Dendritic cell treated with granulocyte-macrophage colony-stimulating factor and Interleukin-4, amounts not matched to agents 40 ng/mL and 50 ng/mL, for 4 days (primary cell): ENCODE measurements at regions not wholly inside any gene's neighbourhood (a gene's known extent, or its start where the extent isn't known, plus 50 kb on each side); places are given as distances from the start of the nearest gene placed in this dataset.

ENCODE experiments used
- H3K27ac Mint-ChIP-seq: one replicate; pipeline ENCODE4 v1.8.0; 2022; ENCODE audit warnings: mild to moderate bottlenecking, mixed read lengths
- H3K27me3 Mint-ChIP-seq: one replicate; pipeline ENCODE4 v1.8.0; 2022; ENCODE audit warnings: mild to moderate bottlenecking, mixed read lengths
- H3K36me3 Mint-ChIP-seq: one replicate; pipeline ENCODE4 v1.8.0; 2022; ENCODE audit warnings: low read depth, mixed read lengths
- H3K4me1 Mint-ChIP-seq: one replicate; pipeline ENCODE4 v1.8.0; 2022; ENCODE audit warnings: low read depth, mixed read lengths
- H3K4me3 Mint-ChIP-seq: one replicate; pipeline ENCODE4 v1.8.0; 2022; ENCODE audit warnings: mild to moderate bottlenecking, moderate library complexity, mixed read lengths
- H3K9me3 Mint-ChIP-seq: one replicate; pipeline ENCODE4 v1.8.0; 2022; ENCODE audit warnings: mixed read lengths
- intact Hi-C: fragments of 100-400 bp; cut with micrococcal nuclease; formaldehyde crosslinking; loops from one replicate; pipeline ENCODE4 v1.15.0; 2022

- no peaks in the 10 kb centered on the region for H3K9me3 Mint-ChIP-seq
- H3K36me3 Mint-ChIP-seq, result no peaks in the 10 kb centered on the region
- H3K27ac Mint-ChIP-seq, result no peak overlapping the region
- H3K4me1 Mint-ChIP-seq, result peaks cover 43% of the 10 kb centered on the region
- H3K4me3 Mint-ChIP-seq, result no peak overlapping the region
- intact Hi-C loops, result no loop called here
- H3K27me3 Mint-ChIP-seq, result no peaks in the 10 kb centered on the region
Measured at GRCh38 chr3:27545061-27545460, 60.9 kb upstream of the SLC4A7 start.

GRCh38 chr3:27544372-27544865 is 60.2 kb upstream of the SLC4A7 start:
- Mint-ChIP-seq H3K4me1 (peaks cover 47% of the 10 kb centered on the region), H3K27ac (peak overlapping the region; percentile 57), H3K4me3 (no peak overlapping the region), H3K27me3 (no peaks in the 10 kb centered on the region), H3K9me3 (no peaks in the 10 kb centered on the region), H3K36me3 (no peaks in the 10 kb centered on the region)
- intact Hi-C loops, result no loop called here

GRCh38 chr3:27542476-27542875 is 58.3 kb upstream of the SLC4A7 start:
- peak overlapping the region; percentile 25 for H3K27ac Mint-ChIP-seq
- H3K27me3 Mint-ChIP-seq, result no peaks in the 10 kb centered on the region
- H3K36me3 Mint-ChIP-seq, result no peaks in the 10 kb centered on the region
- H3K9me3 Mint-ChIP-seq, result no peaks in the 10 kb centered on the region
- intact Hi-C loops, result no loop called here
- H3K4me1 Mint-ChIP-seq, result peaks cover 47% of the 10 kb centered on the region
- H3K4me3 Mint-ChIP-seq, result no peak overlapping the region

- peak overlapping the region; percentile 33 for H3K27ac Mint-ChIP-seq
- no peaks in the 10 kb centered on the region for H3K9me3 Mint-ChIP-seq
- peaks cover 49% of the 10 kb centered on the region for H3K4me1 Mint-ChIP-seq
- no peak overlapping the region for H3K4me3 Mint-ChIP-seq
- no peaks in the 10 kb centered on the region for H3K27me3 Mint-ChIP-seq
- intact Hi-C loops, result no loop called here
- H3K36me3 Mint-ChIP-seq, result no peaks in the 10 kb centered on the region
Measured at GRCh38 chr3:27540231-27540630, 56.0 kb upstream of the SLC4A7 start.

- intact Hi-C loops, result no loop called here
- no peaks in the 10 kb centered on the region for H3K9me3 Mint-ChIP-seq
- no peak overlapping the region for H3K27ac Mint-ChIP-seq
- H3K4me3 Mint-ChIP-seq, result no peak overlapping the region
- H3K4me1 Mint-ChIP-seq, result peaks cover 56% of the 10 kb centered on the region
- H3K36me3 Mint-ChIP-seq, result no peaks in the 10 kb centered on the region
- H3K27me3 Mint-ChIP-seq, result no peaks in the 10 kb centered on the region
Measured at GRCh38 chr3:27536491-27536890, 52.3 kb upstream of the SLC4A7 start.

- peaks cover 51% of the 10 kb centered on the region for H3K4me1 Mint-ChIP-seq
- no peak overlapping the region for H3K27ac Mint-ChIP-seq
- no peaks in the 10 kb centered on the region for H3K27me3 Mint-ChIP-seq
- no peaks in the 10 kb centered on the region for H3K36me3 Mint-ChIP-seq
- intact Hi-C loops, result no loop called here
- no peak overlapping the region for H3K4me3 Mint-ChIP-seq
- no peaks in the 10 kb centered on the region for H3K9me3 Mint-ChIP-seq
Measured at GRCh38 chr3:27535809-27536392, 51.7 kb upstream of the SLC4A7 start.

GRCh38 chr3:27533718-27534573 is 49.8 kb upstream of the SLC4A7 start:
- Mint-ChIP-seq H3K27me3 (no peaks in the 10 kb centered on the region), H3K4me3 (peak overlapping the region; percentile 50), H3K9me3 (no peaks in the 10 kb centered on the region), H3K27ac (peak overlapping the region; percentile 89), H3K36me3 (no peaks in the 10 kb centered on the region), H3K4me1 (peaks cover 44% of the 10 kb centered on the region)
- intact Hi-C loops, result no loop called here
